ENCODE measurements at regions not wholly inside any gene's neighbourhood (a gene's known extent, or its start where the extent isn't known, plus 50 kb on each side); places are given as distances from the start of the nearest gene placed in this dataset.

GRCh38 chr3:193114431-193115340 is 126.3 kb upstream of the PLAAT1 start:
- no peak for TF ChIP-seq EZH2 (IDR thresholded peaks at IDR 0.05)
- TF ChIP-seq, protein P1, sequence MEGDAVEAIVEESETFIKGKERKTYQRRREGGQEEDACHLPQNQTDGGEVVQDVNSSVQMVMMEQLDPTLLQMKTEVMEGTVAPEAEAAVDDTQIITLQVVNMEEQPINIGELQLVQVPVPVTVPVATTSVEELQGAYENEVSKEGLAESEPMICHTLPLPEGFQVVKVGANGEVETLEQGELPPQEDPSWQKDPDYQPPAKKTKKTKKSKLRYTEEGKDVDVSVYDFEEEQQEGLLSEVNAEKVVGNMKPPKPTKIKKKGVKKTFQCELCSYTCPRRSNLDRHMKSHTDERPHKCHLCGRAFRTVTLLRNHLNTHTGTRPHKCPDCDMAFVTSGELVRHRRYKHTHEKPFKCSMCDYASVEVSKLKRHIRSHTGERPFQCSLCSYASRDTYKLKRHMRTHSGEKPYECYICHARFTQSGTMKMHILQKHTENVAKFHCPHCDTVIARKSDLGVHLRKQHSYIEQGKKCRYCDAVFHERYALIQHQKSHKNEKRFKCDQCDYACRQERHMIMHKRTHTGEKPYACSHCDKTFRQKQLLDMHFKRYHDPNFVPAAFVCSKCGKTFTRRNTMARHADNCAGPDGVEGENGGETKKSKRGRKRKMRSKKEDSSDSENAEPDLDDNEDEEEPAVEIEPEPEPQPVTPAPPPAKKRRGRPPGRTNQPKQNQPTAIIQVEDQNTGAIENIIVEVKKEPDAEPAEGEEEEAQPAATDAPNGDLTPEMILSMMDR (IDR thresholded peaks at IDR 0.05) = no peak

Data from neural progenitor cell (in vitro differentiated cells).